ENCODE measurements at regions not wholly inside any gene's neighbourhood (a gene's known extent, or its start where the extent isn't known, plus 50 kb on each side); places are given as distances from the start of the nearest gene placed in this dataset.

- no peak for DNase-seq (ENCODE audit: low spot score)
- H3K9me3 ChIP-seq = no peaks in the 10 kb centered on the region
- no peak for TF ChIP-seq CTCF (IDR thresholded peaks at IDR 0.05)
- no peaks in the 10 kb centered on the region for H3K27me3 ChIP-seq (replicated peaks; ENCODE audit: insufficient read depth)
- ATAC-seq (ENCODE audit: insufficient number of reproducible peaks, low FRiP score, low read depth) = no peak
- H3K4me3 ChIP-seq = no peak overlapping the region
- H3K27ac ChIP-seq = no peak overlapping the region
- no peaks in the 10 kb centered on the region for H3K36me3 ChIP-seq
- H3K4me1 ChIP-seq (ENCODE audit: control insufficient read depth in 1 of 2, low read depth in 2 of 2) = no peaks in the 10 kb centered on the region
Measured at GRCh38 chr13:68759617-68760016, 1348.0 kb upstream of the ATXN8OS start.

DNA sequence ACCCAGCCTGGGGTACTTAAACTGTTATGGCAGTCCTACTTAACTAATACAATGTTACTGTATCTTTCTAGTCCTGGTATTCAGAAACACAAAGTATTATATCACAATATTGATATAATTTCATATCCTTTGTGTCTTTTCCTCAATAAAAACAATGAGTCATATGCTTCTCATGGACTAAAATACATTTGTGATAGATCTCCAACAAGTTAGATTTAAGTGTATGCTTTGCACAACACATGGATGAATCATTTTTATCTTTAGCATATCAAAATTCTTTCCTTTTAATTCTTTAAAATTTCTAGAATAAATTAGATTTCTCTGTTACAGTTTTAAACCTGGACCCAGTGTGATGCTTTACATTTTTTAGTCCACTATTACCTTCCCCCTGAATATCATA lies 1357.8 kb upstream of the ATXN8OS start:
- Histone ChIP-seq H3K27ac (no peak overlapping the region), H3K4me3 (no peak overlapping the region), H3K36me3 (no peaks in the 10 kb centered on the region), H3K9me3 (no peaks in the 10 kb centered on the region), H3K27me3 (replicated peaks; ENCODE audit: insufficient read depth) (no peaks in the 10 kb centered on the region), H3K4me1 (ENCODE audit: control insufficient read depth in 1 of 2, low read depth in 2 of 2) (no peaks in the 10 kb centered on the region)
- no peak for TF ChIP-seq CTCF (IDR thresholded peaks at IDR 0.05)
- ATAC-seq (ENCODE audit: insufficient number of reproducible peaks, low FRiP score, low read depth) (no peak), DNase-seq (ENCODE audit: low spot score) (no peak)

GRCh38 chr13:68748038-68748437 lies 1359.6 kb upstream of the ATXN8OS start:
- no peak overlapping the region for H3K27ac ChIP-seq
- ATAC-seq (ENCODE audit: insufficient number of reproducible peaks, low FRiP score, low read depth) (no peak), DNase-seq (ENCODE audit: low spot score) (no peak)
- no peak for TF ChIP-seq CTCF (IDR thresholded peaks at IDR 0.05)
- no peaks in the 10 kb centered on the region for H3K9me3 ChIP-seq
- no peaks in the 10 kb centered on the region for H3K4me1 ChIP-seq (ENCODE audit: control insufficient read depth in 1 of 2, low read depth in 2 of 2)
- no peak overlapping the region for H3K4me3 ChIP-seq
- no peaks in the 10 kb centered on the region for H3K36me3 ChIP-seq
- no peaks in the 10 kb centered on the region for H3K27me3 ChIP-seq (replicated peaks; ENCODE audit: insufficient read depth)

- ATAC-seq (ENCODE audit: insufficient number of reproducible peaks, low FRiP score, low read depth) = no peak
Measured at GRCh38 chr13:68745502-68745901, 1362.1 kb upstream of the ATXN8OS start.

GRCh38 chr13:68736961-68737360 lies 1370.7 kb upstream of the ATXN8OS start:
- Histone ChIP-seq H3K4me1 (ENCODE audit: control insufficient read depth in 1 of 2, low read depth in 2 of 2) (no peaks in the 10 kb centered on the region), H3K9me3 (no peaks in the 10 kb centered on the region), H3K27me3 (replicated peaks; ENCODE audit: insufficient read depth) (no peaks in the 10 kb centered on the region), H3K36me3 (no peaks in the 10 kb centered on the region), H3K4me3 (no peak overlapping the region), H3K27ac (no peak overlapping the region)
- no peak for TF ChIP-seq CTCF (IDR thresholded peaks at IDR 0.05)
- ATAC-seq (ENCODE audit: insufficient number of reproducible peaks, low FRiP score, low read depth) (no peak), DNase-seq (ENCODE audit: low spot score) (no peak)

More at GRCh38 chr13:68745502-68745901, 1362.1 kb upstream of the ATXN8OS start:
- no peak for DNase-seq (ENCODE audit: low spot score)
- no peak for TF ChIP-seq CTCF (IDR thresholded peaks at IDR 0.05)
- Histone ChIP-seq H3K4me3 (no peak overlapping the region), H3K27me3 (replicated peaks; ENCODE audit: insufficient read depth) (no peaks in the 10 kb centered on the region), H3K36me3 (no peaks in the 10 kb centered on the region), H3K9me3 (no peaks in the 10 kb centered on the region), H3K27ac (no peak overlapping the region), H3K4me1 (ENCODE audit: control insufficient read depth in 1 of 2, low read depth in 2 of 2) (no peaks in the 10 kb centered on the region)
